Panc1 (cell line): ENCODE measurements at regions not wholly inside any gene's neighbourhood (a gene's known extent, or its start where the extent isn't known, plus 50 kb on each side); places are given as distances from the start of the nearest gene placed in this dataset.

Experiments used
- ATAC-seq: fragments of 200-7000 bp; cut with Tn5 transposase; 2 replicates; pipeline ENCODE4 v1.9.1; 2020; ENCODE audit warnings: mild to moderate bottlenecking, moderate library complexity
- BruUV-seq: library from RNA; stranded (reverse); fragments of 400-500 nt; replicated peaks from 2 replicates; lab custom pipeline; 2021; lab: Mats Ljungman, UMichigan
- CTCF ChIA-PET: fragments of 300-600 bp; sonication (Branson Sonifier 250); formaldehyde crosslinking; loops from one replicate; lab custom pipeline; 2022; ENCODE audit warnings: antibody characterized with exemption; lab: Charles Lee
- POLR2A ChIA-PET: fragments of 300-600 bp; sonication (Branson Sonifier 250); formaldehyde crosslinking; loops from one replicate; lab custom pipeline; 2022; ENCODE audit warnings: antibody characterized with exemption; lab: Charles Lee
- DNase-seq: peaks from one replicate; pipeline ENCODE4 v3.0.0-alpha.2; 2010; ENCODE audit warnings: low read depth, low spot score
- H3K27ac ChIP-seq: 2 replicates; pipeline ENCODE4 v1.5.1; 2011; ENCODE audit warnings: mild to moderate bottlenecking, low read length, inconsistent platforms
- H3K27me3 ChIP-seq: fragments of 200-500 bp; sonication (Bioruptor generic); 2 replicates; pipeline ENCODE4 v1.6.0; 2014; ENCODE audit warnings: low read length, inconsistent platforms; ENCODE audit not compliant: control insufficient read depth, insufficient read depth
- H3K36me3 ChIP-seq: fragments of 200-500 bp; sonication (Bioruptor generic); 2 replicates; pipeline ENCODE4 v1.5.1; 2014; ENCODE audit warnings: inconsistent platforms, mild to moderate bottlenecking, low read length, moderate library complexity; ENCODE audit not compliant: control insufficient read depth, insufficient read depth
- H3K4me1 ChIP-seq: 2 replicates; pipeline ENCODE4 v1.5.1; 2011; ENCODE audit warnings: inconsistent platforms, mild to moderate bottlenecking, low read length, moderate library complexity; ENCODE audit not compliant: control insufficient read depth, insufficient read depth
- H3K4me3 ChIP-seq, 2 experiments: 2 replicates each; pipeline ENCODE4 v1.5.1; 2011 to 2012; ENCODE audit warnings: low read depth in 2 of 2, low read length in 2 of 2, mild to moderate bottlenecking in 2 of 2, inconsistent platforms in 1 of 2, moderate library complexity in 1 of 2
- H3K9me3 ChIP-seq: fragments of 200-500 bp; sonication (Bioruptor generic); 2 replicates; pipeline ENCODE4 v1.5.1; 2014; ENCODE audit warnings: low read depth, mild to moderate bottlenecking, inconsistent platforms, low read length, moderate library complexity; ENCODE audit not compliant: control insufficient read depth, insufficient read depth
- CTCF ChIP-seq: fragments of 450-650 bp; IDR thresholded peaks from 2 replicates; pipeline ENCODE4 v1.5.1; 2017; ENCODE audit warnings: mild to moderate bottlenecking
- POLR2AphosphoS5 ChIP-seq: IDR thresholded peaks from 2 replicates; pipeline ENCODE4 v1.6.1; 2012; ENCODE audit warnings: mild to moderate bottlenecking, low read depth, low read length, moderate library complexity
- REST ChIP-seq, 2 experiments: IDR thresholded peaks; 2 replicates each; pipeline ENCODE4 v1.6.1; 2011 to 2012; ENCODE audit warnings: low read depth in 2 of 2, control low read depth in 1 of 2, low read length in 1 of 2, mild to moderate bottlenecking in 1 of 2, moderate library complexity in 1 of 2; ENCODE audit not compliant: insufficient read depth in 1 of 2
- SIN3A ChIP-seq: IDR thresholded peaks from 2 replicates; pipeline ENCODE4 v1.6.1; 2012; ENCODE audit warnings: low read depth, mild to moderate bottlenecking, low read length, moderate library complexity, borderline replicate concordance; ENCODE audit not compliant: insufficient read depth
- TCF7L2 ChIP-seq: IDR thresholded peaks from 2 replicates; pipeline ENCODE4 v1.6.1; 2011; ENCODE audit warnings: mild to moderate bottlenecking, low read depth, low read length, inconsistent platforms
- in situ Hi-C: cut with HindIII; loops from 2 replicates; pipeline ENCODE4 v1.10.0; 2016; ENCODE audit warnings: low sequenced_read_pairs, low pct_unique_long_range_greater_than_20kb
- intact Hi-C: fragments of 100-400 bp; cut with micrococcal nuclease; formaldehyde crosslinking; loops from one replicate; pipeline ENCODE4 v1.10.0; 2022; ENCODE audit not compliant: unreplicated experiment

- no peaks in the 10 kb centered on the region for H3K9me3 ChIP-seq
- DNase-seq (no peak), ATAC-seq (no peak)
- ChIA-PET CTCF (no interaction called here), POLR2A (no interaction called here)
- H3K27ac ChIP-seq = no peak overlapping the region
- TF ChIP-seq REST (IDR thresholded peaks at IDR 0.05; ENCODE audit: insufficient read depth in 1 of 2, low read depth in 2 of 2, low read length in 1 of 2) (no peak), POLR2AphosphoS5 (no peak), TCF7L2 (no peak), CTCF (no peak), SIN3A (no peak)
- H3K27me3 ChIP-seq = no peaks in the 10 kb centered on the region
- intact Hi-C loops (no loop called here), in situ Hi-C loops (no loop called here)
- H3K4me1 ChIP-seq = no peaks in the 10 kb centered on the region
- no TSS peak for BruUV-seq
- no peak overlapping the region for H3K4me3 ChIP-seq
- no peaks in the 10 kb centered on the region for H3K36me3 ChIP-seq
These were observed 1268.8 kb downstream of the EFNB2 start for GRCh38 chr13:105266615-105267014.

- ATAC-seq = no peak
- Histone ChIP-seq H3K4me1 (no peaks in the 10 kb centered on the region), H3K9me3 (no peaks in the 10 kb centered on the region), H3K36me3 (no peaks in the 10 kb centered on the region), H3K27me3 (no peaks in the 10 kb centered on the region), H3K4me3 (no peak overlapping the region), H3K27ac (no peak overlapping the region)
- intact Hi-C loops (no loop called here), in situ Hi-C loops (no loop called here)
- ChIA-PET CTCF (no interaction called here), POLR2A (no interaction called here)
- no TSS peak for BruUV-seq
- no peak for TF ChIP-seq TCF7L2
- no peak for TF ChIP-seq POLR2AphosphoS5
- TF ChIP-seq SIN3A = no peak
- TF ChIP-seq REST (IDR thresholded peaks at IDR 0.05; ENCODE audit: insufficient read depth in 1 of 2, low read depth in 2 of 2, low read length in 1 of 2) = no peak
- TF ChIP-seq CTCF = no peak
- DNase-seq = no peak
These were observed 1272.9 kb downstream of the EFNB2 start for GRCh38 chr13:105262579-105262978.
